Endometrium (tissue), 2 donors: ENCODE measurements at regions not wholly inside any gene's neighbourhood (a gene's known extent, or its start where the extent isn't known, plus 50 kb on each side); places are given as distances from the start of the nearest gene placed in this dataset.
"Not testable (repeated sequence)": the region's sequence is repeated elsewhere in the genome, so short reads cannot be mapped to it uniquely, and the experiment has no call there.

Experiments
- FAIRE-seq: peaks from 2 replicates; lab custom pipeline; 2012; peaks lifted over from hg19 to GRCh38; lab: Jason Lieb, UNC
- donor health status: control.
- donor health status: control.

DNA sequence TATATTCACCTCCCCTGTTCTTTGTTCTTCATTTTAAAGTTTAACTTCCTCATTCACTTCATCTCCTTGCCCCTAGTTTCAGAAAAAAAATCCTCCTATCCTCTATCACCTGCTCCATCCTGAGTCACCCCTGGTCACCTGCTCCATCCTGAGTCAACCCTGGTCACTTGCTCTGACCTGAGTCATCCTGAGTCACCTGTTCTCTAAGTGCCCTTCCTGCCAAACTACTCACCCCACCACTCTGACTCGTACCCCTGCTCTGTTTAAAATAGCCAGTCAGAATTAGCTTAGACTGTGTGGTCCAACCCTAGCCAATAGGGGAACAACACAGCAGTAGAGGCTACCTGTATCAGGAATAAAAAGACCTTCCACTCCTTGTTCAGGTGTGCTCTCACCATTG, 716.9 kb downstream of the ZBBX start:
- no peak for FAIRE-seq

- no peak for FAIRE-seq
Observed at GRCh38 chr3:166661621-166662020, 718.5 kb downstream of the ZBBX start.

GRCh38 chr3:166660962-166661361, 719.1 kb downstream of the ZBBX start:
- FAIRE-seq = no peak

DNA sequence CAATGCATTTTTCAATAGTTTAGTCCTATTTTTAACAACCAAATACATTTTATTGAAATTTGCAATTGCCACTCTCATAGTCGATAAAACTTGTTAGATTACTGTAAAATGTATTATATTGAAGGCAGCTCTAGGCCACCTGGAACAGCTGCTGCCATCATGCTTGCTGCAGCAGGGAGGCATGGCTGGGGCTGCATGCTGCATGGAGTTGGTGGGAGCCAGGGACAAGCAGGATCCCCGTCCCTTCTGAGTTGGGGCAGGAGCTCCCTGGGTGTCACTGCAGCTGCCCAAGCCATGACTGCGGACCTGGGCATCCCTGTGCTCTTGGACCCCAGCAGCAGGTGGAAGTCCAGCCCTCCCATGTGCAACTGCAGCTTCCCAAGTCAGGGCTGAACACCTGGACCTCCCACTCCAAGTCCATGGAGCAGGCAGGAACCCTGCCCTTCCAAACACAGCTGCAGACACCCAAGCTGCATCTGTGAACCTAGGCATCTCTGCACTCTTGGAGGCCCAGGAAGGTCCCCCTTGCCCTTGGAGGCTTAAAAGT, 742.0 kb downstream of the ZBBX start:
- no peak for FAIRE-seq

DNA sequence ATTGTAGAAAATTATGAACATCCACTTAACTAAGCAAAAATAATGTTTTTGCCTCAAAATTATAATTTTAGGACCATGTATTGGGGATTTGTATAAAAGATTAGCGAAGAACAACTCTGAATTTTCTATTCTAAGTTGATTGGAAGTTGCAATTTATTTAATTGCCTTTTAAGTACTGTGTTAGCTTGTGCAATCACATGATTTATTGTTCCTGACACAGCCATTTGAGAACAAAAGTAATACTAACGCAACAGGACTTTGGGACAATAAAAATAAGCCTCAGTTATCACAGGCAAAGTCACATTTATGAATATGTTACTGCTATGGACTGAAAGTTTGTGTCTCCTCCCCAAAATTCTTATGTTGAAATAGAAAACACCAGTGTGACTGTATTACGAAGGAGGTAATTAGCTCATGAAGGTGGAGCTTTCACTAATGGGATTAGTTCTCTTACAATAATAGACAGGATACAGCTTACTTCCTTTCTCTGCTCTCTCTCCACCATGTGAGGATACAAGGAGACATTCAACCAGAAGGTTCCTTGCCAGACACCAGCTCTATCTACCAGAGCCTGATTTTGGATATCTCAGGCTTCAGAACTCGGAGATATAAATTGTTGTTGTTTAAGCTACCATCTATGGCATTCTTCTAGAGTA, 745.9 kb downstream of the ZBBX start:
- FAIRE-seq = no peak

GRCh38 chr3:166630190-166630589, 749.9 kb downstream of the ZBBX start:
- FAIRE-seq = no peak

- FAIRE-seq = no peak
Observed at GRCh38 chr3:166613365-166613764, 766.7 kb downstream of the ZBBX start.

DNA sequence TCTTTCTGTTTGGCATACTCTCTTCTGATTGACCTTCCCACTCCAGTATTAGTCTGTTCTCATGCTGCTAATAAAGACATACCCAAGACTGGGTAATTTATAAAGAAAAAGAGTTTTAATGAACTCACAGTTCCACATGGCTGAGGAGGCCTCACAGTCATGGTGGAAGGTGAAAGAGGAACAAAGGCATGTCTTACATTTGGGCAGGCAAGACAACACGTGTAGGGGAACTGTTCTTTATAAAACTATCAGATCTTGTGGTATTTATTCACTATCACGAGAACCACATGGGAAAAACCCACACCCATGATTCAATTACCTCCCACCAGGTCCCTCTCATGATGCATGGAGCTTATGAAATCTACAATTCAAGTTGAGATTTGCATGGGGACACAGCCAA, 767.3 kb downstream of the ZBBX start:
- FAIRE-seq = not testable (repeated sequence)

DNA sequence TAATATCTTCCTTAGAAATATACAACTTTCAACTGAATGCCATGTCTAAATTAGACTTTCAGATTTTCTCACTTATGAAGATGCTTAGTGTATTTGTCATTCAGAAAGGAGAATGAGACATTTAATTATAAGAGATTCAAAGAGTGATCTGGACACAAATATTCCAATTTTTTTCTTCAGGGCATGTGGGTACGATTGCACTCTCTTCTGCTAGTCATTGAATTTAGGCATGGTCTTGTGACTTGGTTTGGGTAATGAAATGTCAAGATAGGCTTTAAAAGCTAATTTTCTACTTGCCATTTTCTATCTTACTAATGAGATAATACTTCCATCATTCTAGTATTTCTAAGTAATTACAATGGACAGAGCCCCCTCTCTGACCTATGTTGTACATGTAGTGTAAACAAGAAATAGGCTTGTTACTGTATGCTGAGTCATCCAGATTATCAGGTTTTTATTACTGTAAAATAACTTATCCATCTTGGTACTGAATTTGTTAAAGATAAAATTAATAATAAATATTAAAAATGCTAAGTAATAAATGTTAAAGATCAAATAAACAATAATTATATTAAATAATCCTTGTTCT, 770.8 kb upstream of the BCHE start:
- FAIRE-seq = peak; percentile 46

DNA sequence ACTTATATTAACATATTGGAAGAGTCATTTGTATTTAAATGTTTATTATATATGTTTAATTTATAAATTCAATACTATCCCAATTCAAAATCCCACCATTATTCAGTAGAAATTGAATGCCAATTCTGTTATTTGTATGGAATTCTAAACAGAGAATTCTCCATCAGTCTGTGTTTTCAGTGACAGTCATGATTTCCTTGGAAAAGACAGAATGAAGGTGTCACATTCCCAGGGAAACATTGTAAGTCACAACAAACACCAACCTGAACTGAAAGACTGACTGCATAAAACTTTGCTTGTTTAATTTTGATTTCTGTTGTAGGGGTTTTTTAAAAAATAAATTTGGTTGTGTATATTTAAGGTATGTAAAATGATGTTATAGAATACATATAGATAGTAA, 769.8 kb upstream of the BCHE start:
- no peak for FAIRE-seq

GRCh38 chr3:166593776-166594175, 756.6 kb upstream of the BCHE start:
- no peak for FAIRE-seq

DNA sequence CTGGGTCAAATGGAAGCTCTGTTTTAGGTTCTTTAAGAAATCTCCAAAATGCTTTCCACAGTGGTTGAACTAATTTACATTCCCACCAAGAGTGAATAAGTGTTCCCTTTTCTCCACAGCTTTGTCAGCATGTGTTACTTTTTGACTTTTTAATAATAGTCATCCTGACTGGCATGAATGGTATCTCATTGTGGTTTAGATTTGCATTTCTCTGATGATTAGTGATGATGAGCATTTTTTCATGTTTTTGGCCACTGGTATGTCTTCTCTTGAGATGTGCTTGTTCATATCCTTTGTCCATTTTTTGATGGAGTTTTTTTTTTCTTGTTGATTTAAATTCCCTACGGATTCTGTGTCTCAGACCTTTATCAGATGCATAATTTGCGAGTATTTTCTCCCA, 745.0 kb upstream of the BCHE start:
- FAIRE-seq = no peak

- FAIRE-seq = no peak
Observed at GRCh38 chr3:166580561-166580960, 743.3 kb upstream of the BCHE start.

DNA sequence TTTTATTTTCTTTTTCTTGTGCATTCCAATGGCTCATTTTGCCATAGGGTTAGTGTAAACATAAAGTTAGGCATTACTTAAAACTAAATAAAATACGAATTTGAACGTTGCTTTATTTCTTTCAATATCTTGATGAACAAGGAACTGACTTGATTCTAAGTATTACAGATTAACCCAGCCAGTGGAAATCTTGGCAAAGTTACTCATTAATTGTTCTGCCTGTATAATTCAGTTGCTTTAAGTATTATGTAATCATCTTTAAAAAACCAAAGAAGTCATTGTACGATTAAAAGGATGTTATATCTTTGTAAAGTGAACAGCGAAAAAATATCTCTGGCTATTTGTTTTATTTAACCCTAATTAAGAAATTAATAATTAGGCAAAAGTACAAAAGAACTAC, 737.9 kb upstream of the BCHE start:
- no peak for FAIRE-seq

DNA sequence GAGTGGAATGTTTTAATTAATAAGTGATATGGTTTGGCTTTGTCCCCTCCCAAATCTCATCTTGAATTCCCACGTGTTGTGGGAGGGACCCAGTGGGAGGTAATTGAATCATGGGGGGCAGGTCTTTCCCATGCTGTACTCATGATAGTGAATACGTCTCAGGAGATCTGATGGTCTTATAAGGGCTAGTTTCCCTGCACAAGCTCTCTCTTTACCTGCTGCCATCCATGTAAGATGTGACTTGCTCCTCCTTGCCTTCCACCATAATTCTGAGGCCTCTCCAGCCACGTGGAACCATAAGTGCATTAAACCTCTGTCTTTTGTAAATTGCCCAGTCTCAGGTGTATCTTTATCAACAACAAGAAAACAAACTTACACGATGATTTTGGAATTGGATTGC, 734.5 kb upstream of the BCHE start:
- not testable (repeated sequence) for FAIRE-seq

DNA sequence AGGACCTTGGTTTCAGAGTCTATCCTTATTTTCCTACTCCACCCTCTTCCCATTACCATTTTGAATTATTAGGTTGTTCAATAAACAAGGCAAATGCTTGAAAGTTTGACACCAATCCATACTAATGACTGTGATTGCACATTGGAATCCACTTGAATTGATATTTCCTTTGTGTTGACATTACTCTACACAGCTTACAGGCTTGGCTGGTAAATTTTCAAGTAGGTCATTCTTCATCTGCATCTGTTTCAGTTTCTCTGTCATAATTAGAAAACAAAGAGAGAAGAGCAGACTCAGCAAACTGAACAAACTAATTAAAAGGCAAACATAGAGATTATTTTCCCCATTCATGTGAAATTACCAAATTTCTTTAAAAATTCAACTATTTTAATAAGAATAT, 732.9 kb upstream of the BCHE start:
- no peak for FAIRE-seq

DNA sequence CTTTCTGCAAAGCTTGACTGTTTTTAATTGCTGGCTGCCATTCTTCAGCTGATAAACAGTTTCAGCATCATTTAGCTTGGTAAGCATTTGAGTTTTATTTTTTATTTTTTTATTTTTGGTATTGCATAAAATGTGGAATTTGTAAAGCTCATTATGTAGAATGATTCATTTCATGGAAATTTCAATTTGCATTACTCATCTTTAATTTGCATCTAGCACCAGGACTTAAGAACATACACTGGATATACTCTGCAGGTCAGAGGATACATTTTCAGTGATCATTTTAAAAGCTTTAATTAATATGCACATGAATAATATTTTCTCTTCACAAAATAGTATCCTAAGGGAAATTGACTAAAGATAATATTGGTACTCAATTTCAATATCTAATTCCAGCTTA, 732.4 kb upstream of the BCHE start:
- no peak for FAIRE-seq

DNA sequence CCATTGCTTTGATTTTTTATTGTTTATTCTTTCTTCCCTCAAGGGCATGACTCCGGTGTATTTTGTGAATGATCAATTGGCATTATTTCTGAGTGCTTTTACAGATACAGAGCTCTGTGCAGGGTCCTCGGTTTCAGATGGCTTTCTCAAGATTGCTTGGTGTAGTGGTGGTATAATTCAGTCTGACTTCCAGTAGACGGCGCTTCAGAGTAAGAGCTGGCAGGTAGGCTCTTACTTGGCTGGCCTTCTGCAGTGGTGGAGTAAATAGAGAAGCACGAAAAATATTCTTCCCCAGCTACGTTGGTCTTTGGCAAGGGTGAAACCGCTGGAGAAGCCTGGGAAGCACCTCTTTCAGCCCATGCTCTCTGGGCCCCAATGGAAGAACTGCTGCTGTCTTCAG, 723.0 kb upstream of the BCHE start:
- FAIRE-seq = no peak

GRCh38 chr3:166556955-166557354, 719.7 kb upstream of the BCHE start:
- no peak for FAIRE-seq

- peak; percentile 98 for FAIRE-seq
Observed at GRCh38 chr3:166554023-166554422, 716.8 kb upstream of the BCHE start.

- no peak for FAIRE-seq
Observed at GRCh38 chr3:166533740-166534139, 696.5 kb upstream of the BCHE start.

DNA sequence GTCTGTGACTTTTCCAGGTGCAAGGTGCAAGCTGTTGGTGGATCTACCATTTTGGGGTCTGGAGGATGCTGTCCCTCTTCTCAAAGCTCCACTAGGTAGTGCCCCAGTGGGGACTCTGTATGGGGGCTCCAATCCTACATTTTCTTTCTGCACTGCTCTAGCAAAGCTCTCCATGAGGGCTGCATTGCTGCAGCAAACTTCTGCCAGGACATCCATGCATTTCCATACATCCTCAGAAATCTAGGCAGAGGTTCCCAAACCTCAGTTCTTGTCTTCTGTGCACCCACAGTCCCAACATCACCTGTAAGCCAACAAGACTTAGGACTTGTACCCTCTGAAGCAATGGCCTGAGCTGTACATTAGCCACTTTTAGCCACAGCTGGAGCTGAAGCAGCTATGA, 694.5 kb upstream of the BCHE start:
- no peak for FAIRE-seq

DNA sequence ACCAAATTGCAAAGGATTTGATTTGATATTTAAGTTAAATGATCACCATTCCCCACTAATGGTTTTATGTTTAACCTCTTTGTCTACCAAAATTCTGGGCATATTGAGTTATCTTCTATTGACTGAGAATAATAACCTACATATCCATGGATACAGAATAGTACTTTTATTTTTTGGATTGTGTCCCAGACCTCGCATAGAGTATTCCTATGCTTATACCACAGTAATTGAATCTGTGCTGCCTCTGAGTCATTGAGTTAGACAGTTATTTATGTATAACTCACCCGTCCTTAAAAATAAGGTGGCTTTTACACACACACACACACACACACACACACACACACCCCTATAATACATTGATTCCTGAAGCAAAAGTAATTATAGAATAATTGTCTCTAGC, 690.1 kb upstream of the BCHE start:
- FAIRE-seq = no peak

DNA sequence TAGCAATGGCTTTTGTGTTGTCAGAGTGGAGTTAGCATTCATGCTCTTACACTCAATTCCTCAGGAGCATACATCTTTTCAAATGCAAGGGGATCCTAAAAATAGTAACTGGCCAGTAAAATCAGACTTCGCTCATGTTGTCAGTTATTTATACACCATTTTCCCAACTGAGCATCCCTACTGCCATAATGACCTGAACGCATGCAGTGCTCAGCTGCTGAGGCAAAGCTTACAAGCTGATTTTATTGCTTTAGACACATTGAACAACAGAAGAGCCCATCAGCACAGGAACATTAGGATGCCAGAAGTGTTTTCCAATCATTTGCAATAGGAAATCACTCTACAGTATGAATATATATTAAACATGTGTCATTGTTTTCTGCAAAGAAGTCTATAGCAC, 689.7 kb upstream of the BCHE start:
- FAIRE-seq = no peak
